ENCODE measurements at regions not wholly inside any gene's neighbourhood (a gene's known extent, or its start where the extent isn't known, plus 50 kb on each side); places are given as distances from the start of the nearest gene placed in this dataset.
"Not testable (repeated sequence)": the region's sequence is repeated elsewhere in the genome, so short reads cannot be mapped to it uniquely, and the experiment has no call there.

DNA sequence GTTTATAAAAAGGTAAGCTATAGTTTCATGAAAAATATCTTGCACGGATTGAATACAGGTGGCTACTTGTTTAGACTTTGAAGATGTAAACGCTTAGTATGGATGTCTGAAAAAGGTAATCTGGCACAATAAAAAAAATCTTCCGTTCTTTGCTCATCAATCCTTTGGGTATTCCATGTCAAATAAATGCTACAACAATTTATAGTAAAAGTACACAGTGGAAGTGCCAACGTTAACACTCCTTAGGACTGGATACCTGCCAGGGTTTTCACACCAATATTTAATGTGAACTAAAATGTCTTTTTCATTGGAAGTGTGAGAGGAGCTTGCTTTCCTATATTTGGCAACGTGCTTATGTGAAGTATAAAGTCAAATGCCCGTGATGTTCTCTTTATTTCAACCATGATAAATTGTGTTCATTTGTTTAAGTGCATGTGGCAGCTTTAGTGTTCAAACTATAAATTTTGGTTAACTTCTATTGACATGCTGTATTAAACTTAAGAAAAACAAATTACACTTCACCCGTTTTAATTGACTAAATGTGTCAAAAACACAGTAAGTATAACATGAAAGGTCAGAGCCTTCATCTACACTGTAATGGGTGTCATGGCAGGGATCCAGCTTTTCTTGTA is 121.7 kb upstream of the HAND2 start:
- Mint-ChIP-seq H3K27ac (no peak overlapping the region), H3K9me3 (no peaks in the 10 kb centered on the region), H3K36me3 (no peaks in the 10 kb centered on the region), H3K4me1 (no peaks in the 10 kb centered on the region), H3K4me3 (no peak overlapping the region)
- no peak for DNase-seq (ENCODE audit: low spot score in 2 of 2)
- ATAC-seq: no peak

GRCh38 chr4:173647902-173648301 is 117.9 kb upstream of the HAND2 start:
- Mint-ChIP-seq H3K4me3 (no peak overlapping the region), H3K9me3 (no peaks in the 10 kb centered on the region), H3K27ac (no peak overlapping the region), H3K4me1 (no peaks in the 10 kb centered on the region), H3K36me3 (no peaks in the 10 kb centered on the region)
- no peak for DNase-seq (ENCODE audit: low spot score in 2 of 2)
- no peak for ATAC-seq

- no peak overlapping the region for H3K4me3 Mint-ChIP-seq
- DNase-seq (ENCODE audit: low spot score in 2 of 2) (no peak), ATAC-seq (no peak)
- no peaks in the 10 kb centered on the region for H3K4me1 Mint-ChIP-seq
- H3K27ac Mint-ChIP-seq: no peak overlapping the region
- no peaks in the 10 kb centered on the region for H3K36me3 Mint-ChIP-seq
- peaks cover 8% of the 10 kb centered on the region for H3K9me3 Mint-ChIP-seq
These were observed 112.5 kb upstream of the HAND2 start for GRCh38 chr4:173642509-173642908.

DNA sequence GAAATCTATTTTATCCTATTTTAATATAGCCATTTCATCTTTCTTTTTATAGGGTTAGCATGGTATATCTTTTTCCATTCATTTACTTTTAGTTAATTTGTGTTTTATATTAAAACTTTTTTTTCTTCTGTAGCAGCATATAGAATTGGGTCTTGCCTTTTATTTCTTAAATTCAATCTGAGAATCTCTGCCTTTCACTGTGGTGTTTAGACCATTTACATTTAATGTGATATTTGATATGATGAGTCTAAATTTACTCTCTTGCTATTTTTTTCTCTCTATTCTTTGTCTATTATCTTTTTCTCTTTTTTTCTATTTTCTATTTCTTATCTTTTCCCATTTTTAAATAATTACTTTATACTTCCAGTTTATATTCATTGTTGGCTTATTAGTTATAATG is 105.4 kb upstream of the HAND2 start:
- no peaks in the 10 kb centered on the region for H3K36me3 Mint-ChIP-seq
- H3K27ac Mint-ChIP-seq: no peak overlapping the region
- H3K4me3 Mint-ChIP-seq: no peak overlapping the region
- ATAC-seq (no peak), DNase-seq (ENCODE audit: low spot score in 2 of 2) (no peak)
- H3K4me1 Mint-ChIP-seq: no peaks in the 10 kb centered on the region
- peaks cover 20% of the 10 kb centered on the region for H3K9me3 Mint-ChIP-seq

DNA sequence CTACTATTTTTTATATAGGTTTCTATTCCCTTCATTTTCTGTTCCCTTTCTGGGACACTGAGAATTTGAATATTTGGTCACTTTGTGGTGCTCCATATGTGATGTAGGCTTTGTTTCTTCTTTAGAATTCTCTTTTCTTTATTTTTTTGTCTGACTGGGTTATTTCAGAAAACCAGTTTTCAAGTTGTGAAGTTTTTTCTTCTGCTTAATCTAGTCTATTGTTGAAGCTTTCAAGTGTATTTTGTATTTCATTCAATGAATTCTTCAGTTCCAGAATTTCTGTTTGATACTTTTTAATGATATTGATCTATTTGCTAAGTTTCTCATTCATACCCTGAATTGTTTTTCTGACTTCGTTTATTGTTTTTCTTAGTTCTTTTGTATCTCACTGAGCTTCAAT is 96.2 kb upstream of the HAND2 start:
- DNase-seq (ENCODE audit: low spot score in 2 of 2) (no peak), ATAC-seq (no peak)
- H3K27ac Mint-ChIP-seq: no peak overlapping the region
- H3K4me1 Mint-ChIP-seq: no peaks in the 10 kb centered on the region
- H3K9me3 Mint-ChIP-seq: peaks cover 23% of the 10 kb centered on the region
- no peaks in the 10 kb centered on the region for H3K36me3 Mint-ChIP-seq
- no peak overlapping the region for H3K4me3 Mint-ChIP-seq

GRCh38 chr4:173618648-173619047 is 88.6 kb upstream of the HAND2 start:
- not testable (repeated sequence) for H3K4me1 Mint-ChIP-seq; H3K36me3 Mint-ChIP-seq; ATAC-seq; DNase-seq (ENCODE audit: low spot score in 2 of 2); H3K4me3 Mint-ChIP-seq; H3K27ac Mint-ChIP-seq
- peaks cover 12% of the 10 kb centered on the region for H3K9me3 Mint-ChIP-seq

GRCh38 chr4:173609158-173609557 is 79.1 kb upstream of the HAND2 start:
- no peaks in the 10 kb centered on the region for H3K4me1 Mint-ChIP-seq
- ATAC-seq (no peak), DNase-seq (ENCODE audit: low spot score in 2 of 2) (no peak)
- no peak overlapping the region for H3K27ac Mint-ChIP-seq
- peaks cover 7% of the 10 kb centered on the region for H3K9me3 Mint-ChIP-seq
- no peaks in the 10 kb centered on the region for H3K36me3 Mint-ChIP-seq
- H3K4me3 Mint-ChIP-seq: no peak overlapping the region

- H3K4me3 Mint-ChIP-seq; H3K4me1 Mint-ChIP-seq; DNase-seq (ENCODE audit: low spot score in 2 of 2); ATAC-seq; H3K36me3 Mint-ChIP-seq; H3K27ac Mint-ChIP-seq; H3K9me3 Mint-ChIP-seq: not testable (repeated sequence)
These were observed 78.6 kb upstream of the HAND2 start for GRCh38 chr4:173608632-173609031.

DNA sequence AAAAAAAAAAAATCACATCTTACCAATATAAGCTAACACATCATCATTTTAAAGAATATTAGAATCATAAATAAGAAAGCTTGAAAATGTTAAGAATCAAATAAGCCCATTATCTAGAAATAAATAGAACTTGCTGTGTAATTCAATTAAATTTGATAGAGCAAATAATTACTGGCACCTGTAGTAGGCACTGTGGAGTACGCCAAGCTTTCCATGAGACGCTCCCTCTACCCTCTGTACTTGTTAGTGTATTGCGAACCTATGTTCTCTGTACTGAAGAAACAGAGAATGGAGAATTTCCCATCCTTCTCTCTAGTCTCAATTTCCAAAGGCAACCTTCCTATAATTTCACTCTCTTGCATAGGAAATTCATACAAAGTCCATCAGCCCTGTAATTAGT is 61.7 kb upstream of the HAND2 start:
- Mint-ChIP-seq H3K27ac (no peak overlapping the region), H3K36me3 (no peaks in the 10 kb centered on the region), H3K4me1 (no peaks in the 10 kb centered on the region), H3K4me3 (no peak overlapping the region), H3K9me3 (no peaks in the 10 kb centered on the region)
- DNase-seq (ENCODE audit: low spot score in 2 of 2): no peak
- no peak for ATAC-seq

DNA sequence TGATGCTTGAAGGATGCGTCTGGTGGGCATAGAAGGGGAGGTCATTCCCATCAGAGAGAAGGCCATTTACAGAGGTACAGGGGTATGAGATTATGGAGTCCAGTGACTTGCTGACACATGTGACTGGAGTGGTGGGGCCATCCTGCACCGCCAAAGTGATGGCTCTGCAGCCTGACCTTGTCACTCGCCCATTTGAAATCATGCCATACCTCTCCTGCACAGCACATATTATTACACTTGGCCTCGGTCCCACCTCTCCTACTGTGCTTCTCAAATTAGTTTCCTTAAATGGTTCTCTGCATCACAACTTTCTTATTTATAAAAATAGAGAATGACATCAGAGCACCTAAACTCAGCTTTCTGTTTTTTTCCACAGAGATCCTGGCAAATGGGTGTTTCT is 60.7 kb upstream of the HAND2 start:
- no peaks in the 10 kb centered on the region for H3K9me3 Mint-ChIP-seq
- H3K27ac Mint-ChIP-seq: no peak overlapping the region
- no peaks in the 10 kb centered on the region for H3K36me3 Mint-ChIP-seq
- no peaks in the 10 kb centered on the region for H3K4me1 Mint-ChIP-seq
- DNase-seq (ENCODE audit: low spot score in 2 of 2): no peak
- no peak for ATAC-seq
- no peak overlapping the region for H3K4me3 Mint-ChIP-seq

GRCh38 chr4:173585876-173586572 is 56.0 kb upstream of the HAND2 start:
- Mint-ChIP-seq H3K27ac (no peak overlapping the region), H3K4me1 (no peaks in the 10 kb centered on the region), H3K9me3 (no peaks in the 10 kb centered on the region), H3K4me3 (no peak overlapping the region), H3K36me3 (no peaks in the 10 kb centered on the region)
- DNase-seq (ENCODE audit: low spot score in 2 of 2): no peak
- ATAC-seq: no peak

DNA sequence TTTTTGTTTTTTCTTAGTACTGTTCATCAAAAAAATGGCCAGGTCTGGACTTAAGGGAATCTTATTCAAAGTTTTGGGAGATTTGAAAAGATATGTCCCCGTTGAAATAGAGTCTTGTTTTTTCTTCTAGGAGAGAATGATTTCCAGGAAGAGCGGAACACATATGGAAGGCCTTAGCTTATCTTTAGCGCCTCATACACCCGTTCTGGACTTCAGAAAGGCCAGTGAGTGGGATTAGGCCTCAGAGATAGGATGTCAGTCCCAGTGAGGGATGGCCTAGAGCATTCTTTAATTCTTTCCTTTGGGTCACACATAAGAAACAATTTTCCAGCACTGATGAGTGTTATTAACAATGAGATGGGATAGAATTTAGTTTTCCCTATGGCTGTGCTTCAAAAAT is 54.5 kb upstream of the HAND2 start:
- no peaks in the 10 kb centered on the region for H3K36me3 Mint-ChIP-seq
- no peak for ATAC-seq
- H3K9me3 Mint-ChIP-seq: no peaks in the 10 kb centered on the region
- H3K4me1 Mint-ChIP-seq: no peaks in the 10 kb centered on the region
- DNase-seq (ENCODE audit: low spot score in 2 of 2): no peak
- H3K27ac Mint-ChIP-seq: no peak overlapping the region
- no peak overlapping the region for H3K4me3 Mint-ChIP-seq

All from stimulated activated effector memory CD8-positive, alpha-beta T cell treated with anti-CD3 and anti-CD28 coated beads, Interleukin-12 subunit alpha, Interleukin-12 subunit beta, amount 100 ng/mL, for 72 hours (primary cell).